Muscle layer of colon (tissue), 2 donors: ENCODE measurements at regions not wholly inside any gene's neighbourhood (a gene's known extent, or its start where the extent isn't known, plus 50 kb on each side); places are given as distances from the start of the nearest gene placed in this dataset.
"Not testable (repeated sequence)": the region's sequence is repeated elsewhere in the genome, so short reads cannot be mapped to it uniquely, and the experiment has no call there.

Source experiments
- H3K27ac ChIP-seq: one replicate; pipeline ENCODE4 v1.7.0; 2013; ENCODE audit warnings: low read depth, mild to moderate bottlenecking, low read length, moderate library complexity
- H3K27me3 ChIP-seq, 2 donors: one replicate each; pipeline ENCODE4 v1.7.0; 2013; ENCODE audit warnings: low read length in 2 of 2, mild to moderate bottlenecking in 2 of 2; ENCODE audit not compliant: insufficient read depth in 2 of 2, control insufficient read depth in 1 of 2
- H3K36me3 ChIP-seq: one replicate; pipeline ENCODE4 v1.7.0; 2013; ENCODE audit warnings: mild to moderate bottlenecking, low read length; ENCODE audit not compliant: insufficient read depth
- H3K4me1 ChIP-seq: one replicate; pipeline ENCODE4 v1.7.0; 2013; ENCODE audit warnings: mild to moderate bottlenecking, low read length; ENCODE audit not compliant: insufficient read depth
- H3K4me3 ChIP-seq, 2 donors: one replicate each; pipeline ENCODE4 v1.7.0; 2013; ENCODE audit warnings: low read length in 2 of 2, low read depth in 1 of 2, mild to moderate bottlenecking in 1 of 2, moderate library complexity in 1 of 2
- H3K9ac ChIP-seq: one replicate; pipeline ENCODE4 v1.7.0; 2013; ENCODE audit warnings: low read length
- H3K9me3 ChIP-seq: one replicate; pipeline ENCODE4 v1.7.0; 2013; ENCODE audit warnings: mild to moderate bottlenecking, low read length
- donor health status: abdominal sarcoma.
- donor health status: Adenocarcinoma of cecum.

- peaks cover 0 to 10% of the 10 kb centered on the region in 2 donors for H3K27me3 ChIP-seq
- no peak overlapping the region for H3K9ac ChIP-seq
Measured at GRCh38 chr19:23474172-23474571, 78.9 kb upstream of the ZNF91 start.

GRCh38 chr19:23470873-23471545 is 75.7 kb upstream of the ZNF91 start:
- Histone ChIP-seq H3K27ac (no peak overlapping the region), H3K27me3 (peaks cover 0 to 10% of the 10 kb centered on the region in 2 donors), H3K4me3 (peak overlapping the region in 1 of 2 donors; percentile 11), H3K9ac (no peak overlapping the region), H3K4me1 (no peaks in the 10 kb centered on the region), H3K9me3 (no peaks in the 10 kb centered on the region), H3K36me3 (no peaks in the 10 kb centered on the region)

More at GRCh38 chr19:23474172-23474571, 78.9 kb upstream of the ZNF91 start:
- no peak overlapping the region for H3K4me3 ChIP-seq
- H3K4me1 ChIP-seq: no peaks in the 10 kb centered on the region
- H3K36me3 ChIP-seq: no peaks in the 10 kb centered on the region
- H3K9me3 ChIP-seq: no peaks in the 10 kb centered on the region
- no peak overlapping the region for H3K27ac ChIP-seq

GRCh38 chr19:23464349-23464748 is 69.1 kb upstream of the ZNF91 start:
- H3K4me3 ChIP-seq, H3K27me3 ChIP-seq, H3K27ac ChIP-seq, H3K9me3 ChIP-seq, H3K9ac ChIP-seq, H3K4me1 ChIP-seq, H3K36me3 ChIP-seq: not testable (repeated sequence)

GRCh38 chr19:23461120-23461519 is 65.8 kb upstream of the ZNF91 start:
- Histone ChIP-seq H3K36me3 (no peaks in the 10 kb centered on the region), H3K9ac (no peak overlapping the region), H3K4me3 (no peak overlapping the region), H3K4me1 (no peaks in the 10 kb centered on the region), H3K9me3 (no peaks in the 10 kb centered on the region), H3K27me3 (no peaks in the 10 kb centered on the region), H3K27ac (no peak overlapping the region)

GRCh38 chr19:23460656-23461055 is 65.4 kb upstream of the ZNF91 start:
- Histone ChIP-seq H3K27me3 (no peaks in the 10 kb centered on the region), H3K4me3 (no peak overlapping the region), H3K9ac (no peak overlapping the region), H3K36me3 (no peaks in the 10 kb centered on the region), H3K27ac (no peak overlapping the region), H3K4me1 (no peaks in the 10 kb centered on the region), H3K9me3 (no peaks in the 10 kb centered on the region)
